HepG2 (cell line): ENCODE measurements at regions not wholly inside any gene's neighbourhood (a gene's known extent, or its start where the extent isn't known, plus 50 kb on each side); places are given as distances from the start of the nearest gene placed in this dataset.

Source experiments
- ATAC-seq: fragments of 200-7000 bp; cut with Tn5 transposase; 3 replicates; pipeline ENCODE4 v1.9.1; 2020; ENCODE audit warnings: mild to moderate bottlenecking, moderate library complexity
- BruUV-seq: library from RNA; stranded (reverse); fragments of 400-500 nt; replicated peaks from 2 replicates; lab custom pipeline; 2021; lab: Mats Ljungman, UMichigan
- CTCF ChIA-PET: fragments of 300-600 bp; formaldehyde crosslinking; extraction: SDS; loops from one replicate; lab custom pipeline; 2021; ENCODE audit warnings: low total read pairs, inconsistent platforms, low intra/inter-chr PET ratio; lab: Yijun Ruan, JAX
- POLR2A ChIA-PET: fragments of 350-600 bp; sonication (Branson Sonifier 250); formaldehyde crosslinking; loops from one replicate; lab custom pipeline; 2020; ENCODE audit warnings: antibody characterized with exemption, inconsistent platforms; lab: Yijun Ruan, JAX
- DNase-seq: peaks from one replicate; pipeline ENCODE4 v3.0.0-alpha.2; 2015; ENCODE audit warnings: low spot score
- FAIRE-seq: peaks from 3 replicates; lab custom pipeline; 2011; peaks lifted over from hg19 to GRCh38; lab: Jason Lieb, UNC
- H2AFZ ChIP-seq: one replicate; pipeline ENCODE4 v1.6.1; 2011; ENCODE audit warnings: low read length, inconsistent platforms
- H3K27ac ChIP-seq: fragments of 300-600 bp; 3 replicates; pipeline ENCODE4 v1.8.0; 2011; ENCODE audit warnings: mixed run types, mild to moderate bottlenecking, mixed read lengths, low read length, inconsistent platforms; ENCODE audit not compliant: insufficient read depth; ENCODE audit errors: extremely low read length
- H3K27me3 ChIP-seq, 2 experiments: fragments of 200-600 bp in 1 of 2; 2 replicates in 1 of 2; 3 replicates in 1 of 2; pipeline versions ENCODE4 v1.6.0 to v1.8.0; 2011; ENCODE audit warnings: low read length in 2 of 2, mild to moderate bottlenecking in 2 of 2, moderate library complexity in 2 of 2, inconsistent platforms in 1 of 2; ENCODE audit not compliant: insufficient read depth in 2 of 2, control insufficient read depth in 1 of 2
- H3K36me3 ChIP-seq, 2 experiments: fragments of 200-600 bp in 1 of 2; replicated peaks in 1 of 2; 2 replicates in 1 of 2; 3 replicates in 1 of 2; pipeline versions ENCODE4 v1.5.1 to v1.8.0; 2011; ENCODE audit warnings: low read length in 2 of 2, inconsistent platforms in 1 of 2; ENCODE audit not compliant: insufficient read depth in 2 of 2, control insufficient read depth in 1 of 2
- H3K4me1 ChIP-seq: 2 replicates; pipeline ENCODE4 v1.5.1; 2012; ENCODE audit warnings: low read length, inconsistent platforms; ENCODE audit not compliant: insufficient read depth
- H3K4me2 ChIP-seq: 2 replicates; pipeline ENCODE4 v1.6.0; 2011; ENCODE audit warnings: low read depth, low read length, inconsistent platforms
- H3K4me3 ChIP-seq, 3 experiments: fragments of 200-600 bp in 1 of 3; sonication (generic), shearing (Covaris generic) in 1 of 3; replicated peaks in 1 of 3; 2 replicates each; pipeline ENCODE4 v1.5.1; 2011 to 2016; ENCODE audit warnings: low read length in 3 of 3, inconsistent platforms in 2 of 3, low read depth in 2 of 3, mild to moderate bottlenecking in 2 of 3, control low read depth in 1 of 3, mixed read lengths in 1 of 3; ENCODE audit not compliant: insufficient read depth in 1 of 3
- H3K79me2 ChIP-seq: one replicate; pipeline ENCODE4 v1.6.1; 2011; ENCODE audit warnings: low read length, inconsistent platforms; ENCODE audit not compliant: insufficient read depth
- H3K9ac ChIP-seq: 2 replicates; pipeline ENCODE4 v1.6.0; 2011; ENCODE audit warnings: mild to moderate bottlenecking, low read depth, low read length, inconsistent platforms; ENCODE audit not compliant: insufficient read depth
- H3K9me3 ChIP-seq: 2 replicates; pipeline ENCODE4 v1.5.1; 2012; ENCODE audit warnings: mild to moderate bottlenecking, low read length
- H4K20me1 ChIP-seq: 2 replicates; pipeline ENCODE4 v1.6.0; 2011; ENCODE audit warnings: inconsistent platforms, mild to moderate bottlenecking, low read length, moderate library complexity; ENCODE audit not compliant: insufficient read depth
- ATF7 ChIP-seq, 2 experiments: fragments of 450-650 bp in 1 of 2; sonication (generic) in 1 of 2; formaldehyde crosslinking in 1 of 2; IDR thresholded peaks; 2 replicates each; pipeline versions ENCODE4 v1.4.0 to v1.6.1; 2016 to 2020; ENCODE audit warnings: antibody characterized with exemption in 1 of 2, mild to moderate bottlenecking in 1 of 2, missing genetic modification reagents in 1 of 2
- FLYWCH1 ChIP-seq: sonication (generic); formaldehyde crosslinking; IDR thresholded peaks from 2 replicates; pipeline ENCODE4 v1.8.1; 2023; ENCODE audit warnings: mild to moderate bottlenecking, missing genetic modification reagents
- JUND ChIP-seq: sonication (generic); formaldehyde crosslinking; IDR thresholded peaks from 2 replicates; pipeline ENCODE4 v1.8.0; 2022; ENCODE audit warnings: mild to moderate bottlenecking, missing genetic modification reagents
- KDM2A ChIP-seq: sonication (generic); formaldehyde crosslinking; IDR thresholded peaks from 2 replicates; pipeline ENCODE4 v1.4.0; 2020; ENCODE audit warnings: low read depth, missing genetic modification reagents, borderline replicate concordance
- MEIS1 ChIP-seq: sonication (generic); formaldehyde crosslinking; IDR thresholded peaks from 2 replicates; pipeline ENCODE4 v1.9.0; 2021; ENCODE audit warnings: mild to moderate bottlenecking, missing genetic modification reagents, moderate library complexity, borderline replicate concordance
- MIER2 ChIP-seq: IDR thresholded peaks from 2 replicates; pipeline ENCODE4 v1.6.1; 2016; ENCODE audit warnings: missing biosample characterization, missing genetic modification reagents
- SOX13 ChIP-seq, 3 experiments: fragments of 450-650 bp in 1 of 3; sonication (generic) in 1 of 3; formaldehyde crosslinking in 1 of 3; IDR thresholded peaks in 2 of 3; conservative IDR thresholded peaks in 1 of 3; 2 replicates each; pipeline versions ENCODE4 v1.5.0 to v1.6.1; 2016 to 2020; ENCODE audit warnings: antibody characterized with exemption in 1 of 3, mild to moderate bottlenecking in 1 of 3, missing compliant biosample characterization in 1 of 3, missing genetic modification reagents in 1 of 3, moderate library complexity in 1 of 3
- ZFP37 ChIP-seq: sonication (generic); formaldehyde crosslinking; IDR thresholded peaks from 2 replicates; pipeline ENCODE4 v1.4.0; 2020; ENCODE audit warnings: missing genetic modification reagents, borderline replicate concordance
- ZNF234 ChIP-seq: sonication (generic); formaldehyde crosslinking; conservative IDR thresholded peaks from 2 replicates; pipeline ENCODE4 v1.5.1; 2020; ENCODE audit warnings: mild to moderate bottlenecking, missing genetic modification reagents
- ZNF335 ChIP-seq: sonication (generic); formaldehyde crosslinking; IDR thresholded peaks from 2 replicates; pipeline ENCODE4 v1.4.0; 2020; ENCODE audit warnings: missing genetic modification reagents
- WGBS: methylation state at CpG from one replicate; pipeline ENCODE4 v1.1.6; 2017; ENCODE audit warnings: low lambda C conversion rate; 5-methylcytosine and 5-hydroxymethylcytosine counted together
- in situ Hi-C: cut with HindIII; loops from 2 replicates; pipeline ENCODE4 v1.10.0; 2017; ENCODE audit warnings: low pct_unique_long_range_greater_than_20kb; ENCODE audit not compliant: extremely low pct_ligation_motif_present
- intact Hi-C: fragments of 100-400 bp; cut with micrococcal nuclease; formaldehyde crosslinking; loops from one replicate; pipeline ENCODE4 v1.10.0; 2022; ENCODE audit not compliant: unreplicated experiment
- TF ChIP-seq, protein P1 (sequence below): sonication (generic); formaldehyde crosslinking; IDR thresholded peaks from 2 replicates; pipeline ENCODE4 v1.9.0; 2021; ENCODE audit warnings: missing genetic modification reagents, borderline replicate concordance

DNA sequence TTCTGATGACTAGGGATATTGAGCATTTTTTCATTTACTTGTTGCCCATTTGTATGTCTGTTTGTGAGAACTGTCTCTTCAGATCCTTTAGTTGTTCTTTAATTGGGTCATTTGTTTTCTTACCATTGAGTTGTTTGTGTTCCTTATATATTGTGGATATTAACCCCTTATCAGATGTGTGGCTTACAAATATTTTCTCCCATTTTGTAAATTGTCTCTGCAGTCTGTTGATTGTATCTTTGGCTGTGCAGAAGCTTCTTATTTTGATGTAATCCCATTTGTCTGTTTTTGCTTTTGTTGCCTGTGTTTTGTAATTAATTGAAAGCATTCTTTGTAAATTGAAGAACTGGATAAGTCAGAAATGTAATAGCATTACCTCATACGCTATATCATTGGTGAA is 459.1 kb upstream of the FOXG1 start:
- ChIA-PET POLR2A (no interaction called here), CTCF (no interaction called here)
- Histone ChIP-seq H3K27me3 (no peaks in the 10 kb centered on the region), H3K79me2 (no peaks in the 10 kb centered on the region), H2AFZ (no peak overlapping the region), H4K20me1 (no peaks in the 10 kb centered on the region), H3K4me1 (no peaks in the 10 kb centered on the region), H3K9me3 (peaks cover 94% of the 10 kb centered on the region), H3K9ac (no peak overlapping the region), H3K4me3 (no peak overlapping the region), H3K27ac (no peak overlapping the region), H3K4me2 (no peak overlapping the region), H3K36me3 (no peaks in the 10 kb centered on the region)
- in situ Hi-C loops = no loop called here
- ATAC-seq (no peak), DNase-seq (no peak), FAIRE-seq (no peak)
- TF ChIP-seq ATF7 (IDR thresholded peaks at IDR 0.05) = 0 out of 2 replicates have a peak, but pooled peaks have one; percentile 25
- no peak for TF ChIP-seq ATF7 (CRISPR knock-in tag; IDR thresholded peaks at IDR 0.05)
- no peak for TF ChIP-seq ZNF234 (CRISPR knock-in tag)
- TF ChIP-seq MIER2 (CRISPR knock-in tag) = no peak
- WGBS = 2% methylated on average over 1 of the region's 1 CpG
- intact Hi-C loops = no loop called here
- BruUV-seq = no TSS peak

DNA sequence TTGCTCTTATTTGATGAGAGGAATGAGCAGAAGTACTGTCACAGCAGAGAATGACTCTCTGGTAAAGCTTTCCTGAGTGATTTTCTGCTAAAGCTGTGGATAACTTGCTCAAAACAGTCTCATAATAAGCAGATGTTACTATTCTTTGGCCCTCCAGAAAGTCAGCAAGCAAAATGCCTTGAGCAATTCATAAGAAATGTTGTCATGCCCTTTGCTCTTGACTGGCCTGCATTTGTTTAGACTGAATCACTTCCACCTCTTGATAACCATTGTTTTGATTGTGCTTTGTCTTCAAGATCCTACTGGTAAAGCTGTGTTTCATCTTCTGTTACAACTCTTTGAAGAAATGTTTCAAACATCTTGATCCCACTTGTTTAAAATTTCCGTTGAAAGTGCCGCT is 457.9 kb upstream of the FOXG1 start:
- Histone ChIP-seq H3K27ac (no peak overlapping the region), H4K20me1 (no peaks in the 10 kb centered on the region), H3K9ac (no peak overlapping the region), H3K36me3 (no peaks in the 10 kb centered on the region), H3K79me2 (no peaks in the 10 kb centered on the region), H3K27me3 (no peaks in the 10 kb centered on the region), H3K4me2 (no peak overlapping the region)
- FAIRE-seq = no peak
- ChIA-PET CTCF (no interaction called here), POLR2A (no interaction called here)
- no TSS peak for BruUV-seq
- 76% methylated on average over 2 of the region's 2 CpGs for WGBS
- ATAC-seq = no peak
- intact Hi-C loops (no loop called here), in situ Hi-C loops (no loop called here)
- TF ChIP-seq ZNF234 (CRISPR knock-in tag) (no peak), JUND (no peak), FLYWCH1 (CRISPR knock-in tag) (no peak), SOX13 (IDR thresholded peaks at IDR 0.05) (no peak), SOX13 (CRISPR knock-in tag; conservative IDR thresholded peaks at IDR 0.05 in 1 of 2, IDR thresholded peaks at IDR 0.05 in 1 of 2) (no peak), ZFP37 (no peak), KDM2A (no peak), MEIS1 (CRISPR knock-in tag) (no peak), ZNF335 (CRISPR knock-in tag) (no peak)
- TF ChIP-seq, protein P1, sequence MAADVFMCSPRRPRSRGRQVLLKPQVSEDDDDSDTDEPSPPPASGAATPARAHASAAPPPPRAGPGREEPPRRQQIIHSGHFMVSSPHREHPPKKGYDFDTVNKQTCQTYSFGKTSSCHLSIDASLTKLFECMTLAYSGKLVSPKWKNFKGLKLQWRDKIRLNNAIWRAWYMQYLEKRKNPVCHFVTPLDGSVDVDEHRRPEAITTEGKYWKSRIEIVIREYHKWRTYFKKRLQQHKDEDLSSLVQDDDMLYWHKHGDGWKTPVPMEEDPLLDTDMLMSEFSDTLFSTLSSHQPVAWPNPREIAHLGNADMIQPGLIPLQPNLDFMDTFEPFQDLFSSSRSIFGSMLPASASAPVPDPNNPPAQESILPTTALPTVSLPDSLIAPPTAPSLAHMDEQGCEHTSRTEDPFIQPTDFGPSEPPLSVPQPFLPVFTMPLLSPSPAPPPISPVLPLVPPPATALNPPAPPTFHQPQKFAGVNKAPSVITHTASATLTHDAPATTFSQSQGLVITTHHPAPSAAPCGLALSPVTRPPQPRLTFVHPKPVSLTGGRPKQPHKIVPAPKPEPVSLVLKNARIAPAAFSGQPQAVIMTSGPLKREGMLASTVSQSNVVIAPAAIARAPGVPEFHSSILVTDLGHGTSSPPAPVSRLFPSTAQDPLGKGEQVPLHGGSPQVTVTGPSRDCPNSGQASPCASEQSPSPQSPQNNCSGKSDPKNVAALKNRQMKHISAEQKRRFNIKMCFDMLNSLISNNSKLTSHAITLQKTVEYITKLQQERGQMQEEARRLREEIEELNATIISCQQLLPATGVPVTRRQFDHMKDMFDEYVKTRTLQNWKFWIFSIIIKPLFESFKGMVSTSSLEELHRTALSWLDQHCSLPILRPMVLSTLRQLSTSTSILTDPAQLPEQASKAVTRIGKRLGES (CRISPR knock-in tag) = no peak
- TF ChIP-seq, all 625 proteins: peak for 0
- Histone ChIP-seq H3K9me3 (peaks cover 83% of the 10 kb centered on the region), H3K4me1 (no peaks in the 10 kb centered on the region), H2AFZ (no peak overlapping the region), H3K4me3 (no peak overlapping the region)
- no peak for DNase-seq
